Jurkat, Clone E6-1 (cell line): ENCODE measurements at regions not wholly inside any gene's neighbourhood (a gene's known extent, or its start where the extent isn't known, plus 50 kb on each side); places are given as distances from the start of the nearest gene placed in this dataset.
"Not testable (repeated sequence)": the region's sequence is repeated elsewhere in the genome, so short reads cannot be mapped to it uniquely, and the experiment has no call there.

Source experiments
- DNase-seq: peaks from one replicate; pipeline ENCODE4 v3.0.0-alpha.2; 2011; ENCODE audit warnings: low read depth, low spot score
- H3K4me3 ChIP-seq: 2 replicates; pipeline ENCODE4 v1.5.1; 2011; ENCODE audit warnings: mild to moderate bottlenecking, low read length, control low read depth, moderate library complexity

GRCh38 chr6:154919806-154920205, 75.3 kb upstream of the TIAM2 start:
- H3K4me3 ChIP-seq = no peak overlapping the region
- DNase-seq = no peak

GRCh38 chr6:154920495-154921200, 74.5 kb upstream of the TIAM2 start:
- H3K4me3 ChIP-seq = no peak overlapping the region
- DNase-seq = no peak

GRCh38 chr6:154921482-154921881, 73.6 kb upstream of the TIAM2 start:
- H3K4me3 ChIP-seq = no peak overlapping the region
- no peak for DNase-seq

- no peak for DNase-seq
- no peak overlapping the region for H3K4me3 ChIP-seq
These were observed 71.8 kb upstream of the TIAM2 start for GRCh38 chr6:154923199-154923869.

- no peak overlapping the region for H3K4me3 ChIP-seq
- DNase-seq = no peak
These were observed 70.0 kb upstream of the TIAM2 start for GRCh38 chr6:154925130-154925529.

- H3K4me3 ChIP-seq = no peak overlapping the region
These were observed 68.7 kb upstream of the TIAM2 start for GRCh38 chr6:154926366-154926765.

GRCh38 chr6:154928325-154928922, 66.7 kb upstream of the TIAM2 start:
- H3K4me3 ChIP-seq = no peak overlapping the region
- peak; percentile 51 for DNase-seq

More at GRCh38 chr6:154926366-154926765, 68.7 kb upstream of the TIAM2 start:
- no peak for DNase-seq

- DNase-seq = no peak
- H3K4me3 ChIP-seq = no peak overlapping the region
These were observed 64.7 kb upstream of the TIAM2 start for GRCh38 chr6:154930451-154930851.

- no peak for DNase-seq
- no peak overlapping the region for H3K4me3 ChIP-seq
These were observed 63.2 kb upstream of the TIAM2 start for GRCh38 chr6:154931711-154932424.

- DNase-seq = no peak
- H3K4me3 ChIP-seq = no peak overlapping the region
These were observed 62.5 kb upstream of the TIAM2 start for GRCh38 chr6:154932515-154933027.

GRCh38 chr6:154933181-154933827, 61.8 kb upstream of the TIAM2 start:
- no peak for DNase-seq
- no peak overlapping the region for H3K4me3 ChIP-seq

- no peak for DNase-seq
These were observed 57.6 kb upstream of the TIAM2 start for GRCh38 chr6:154937306-154938220.

GRCh38 chr6:154938221-154938580, 56.9 kb upstream of the TIAM2 start:
- DNase-seq = no peak
- no peak overlapping the region for H3K4me3 ChIP-seq

More at GRCh38 chr6:154937306-154938220, 57.6 kb upstream of the TIAM2 start:
- no peak overlapping the region for H3K4me3 ChIP-seq

GRCh38 chr6:154938727-154939285, 56.3 kb upstream of the TIAM2 start:
- not testable (repeated sequence) for DNase-seq, H3K4me3 ChIP-seq

GRCh38 chr6:154942770-154943169, 52.3 kb upstream of the TIAM2 start:
- no peak for DNase-seq
- no peak overlapping the region for H3K4me3 ChIP-seq

- H3K4me3 ChIP-seq = no peak overlapping the region
- no peak for DNase-seq
These were observed 49.7 kb upstream of the TIAM2 start for GRCh38 chr6:154945271-154945890.
